ENCODE measurements at regions not wholly inside any gene's neighbourhood (a gene's known extent, or its start where the extent isn't known, plus 50 kb on each side); places are given as distances from the start of the nearest gene placed in this dataset.

- no peak overlapping the region for H2AFZ ChIP-seq
- TF ChIP-seq CTCF (IDR thresholded peaks at IDR 0.05): no peak
- no peak overlapping the region for H3K4me2 ChIP-seq (ENCODE audit: low read length)
- no peaks in the 10 kb centered on the region for H3K27me3 ChIP-seq (ENCODE audit: control insufficient read depth, insufficient read depth, low read length)
- H3K79me2 ChIP-seq: no peaks in the 10 kb centered on the region
- no peak overlapping the region for H3K4me3 ChIP-seq (ENCODE audit: low read depth, low read length)
- no peaks in the 10 kb centered on the region for H3K9me3 ChIP-seq (ENCODE audit: control insufficient read depth, low read length)
- H3K27ac ChIP-seq: no peak overlapping the region
- no peaks in the 10 kb centered on the region for H3K36me3 ChIP-seq (ENCODE audit: control insufficient read depth, insufficient read depth, low read length)
- H3K9ac ChIP-seq: no peak overlapping the region
- no peaks in the 10 kb centered on the region for H3K4me1 ChIP-seq
Observed at GRCh38 chr2:57177176-57177575, 869.4 kb upstream of the VRK2 start.

GRCh38 chr2:57180042-57180567, 866.5 kb upstream of the VRK2 start:
- Histone ChIP-seq H3K79me2 (no peaks in the 10 kb centered on the region), H3K36me3 (ENCODE audit: control insufficient read depth, insufficient read depth, low read length) (no peaks in the 10 kb centered on the region), H3K9me3 (ENCODE audit: control insufficient read depth, low read length) (no peaks in the 10 kb centered on the region), H3K27ac (no peak overlapping the region), H2AFZ (no peak overlapping the region), H3K4me1 (no peaks in the 10 kb centered on the region), H3K4me3 (ENCODE audit: low read depth, low read length) (no peak overlapping the region), H3K4me2 (ENCODE audit: low read length) (no peak overlapping the region), H3K27me3 (ENCODE audit: control insufficient read depth, insufficient read depth, low read length) (no peaks in the 10 kb centered on the region), H3K9ac (no peak overlapping the region)
- no peak for TF ChIP-seq CTCF (IDR thresholded peaks at IDR 0.05)

GRCh38 chr2:57180678-57181077, 865.9 kb upstream of the VRK2 start:
- no peak overlapping the region for H3K4me3 ChIP-seq (ENCODE audit: low read depth, low read length)
- H3K27me3 ChIP-seq (ENCODE audit: control insufficient read depth, insufficient read depth, low read length): no peaks in the 10 kb centered on the region
- H3K27ac ChIP-seq: no peak overlapping the region

GRCh38 chr2:57181315-57182038, 865.1 kb upstream of the VRK2 start:
- no peak overlapping the region for H3K4me2 ChIP-seq (ENCODE audit: low read length)

More at GRCh38 chr2:57180678-57181077, 865.9 kb upstream of the VRK2 start:
- H3K9me3 ChIP-seq (ENCODE audit: control insufficient read depth, low read length): no peaks in the 10 kb centered on the region
- no peaks in the 10 kb centered on the region for H3K4me1 ChIP-seq
- H2AFZ ChIP-seq: no peak overlapping the region
- no peak overlapping the region for H3K4me2 ChIP-seq (ENCODE audit: low read length)
- no peaks in the 10 kb centered on the region for H3K36me3 ChIP-seq (ENCODE audit: control insufficient read depth, insufficient read depth, low read length)
- no peak overlapping the region for H3K9ac ChIP-seq
- no peak for TF ChIP-seq CTCF (IDR thresholded peaks at IDR 0.05)
- H3K79me2 ChIP-seq: no peaks in the 10 kb centered on the region

More at GRCh38 chr2:57181315-57182038, 865.1 kb upstream of the VRK2 start:
- Histone ChIP-seq H2AFZ (no peak overlapping the region), H3K79me2 (no peaks in the 10 kb centered on the region), H3K9ac (no peak overlapping the region), H3K4me1 (no peaks in the 10 kb centered on the region), H3K36me3 (ENCODE audit: control insufficient read depth, insufficient read depth, low read length) (no peaks in the 10 kb centered on the region), H3K4me3 (ENCODE audit: low read depth, low read length) (no peak overlapping the region), H3K27me3 (ENCODE audit: control insufficient read depth, insufficient read depth, low read length) (no peaks in the 10 kb centered on the region), H3K27ac (no peak overlapping the region), H3K9me3 (ENCODE audit: control insufficient read depth, low read length) (no peaks in the 10 kb centered on the region)
- no peak for TF ChIP-seq CTCF (IDR thresholded peaks at IDR 0.05)

Data from parathyroid adenoma (tissue), 2 donors.